AG04450 (cell line): ENCODE measurements at regions not wholly inside any gene's neighbourhood (a gene's known extent, or its start where the extent isn't known, plus 50 kb on each side); places are given as distances from the start of the nearest gene placed in this dataset.

Experiments used
- CTCF ChIA-PET: fragments of 300-600, 350-600 bp; formaldehyde crosslinking; extraction: SDS; loops from one replicate; lab custom pipeline; 2022; ENCODE audit warnings: antibody characterized with exemption, inconsistent platforms; lab: Charles Lee
- POLR2A ChIA-PET: fragments of 350-600 bp; formaldehyde crosslinking; extraction: SDS; loops from one replicate; lab custom pipeline; 2021; ENCODE audit warnings: antibody characterized with exemption, inconsistent platforms; lab: Yijun Ruan, JAX
- DNase-seq: peaks from one replicate; pipeline ENCODE4 v3.0.0-alpha.2; 2011; ENCODE audit warnings: low read depth, low spot score
- H3K27ac ChIP-seq: one replicate; pipeline ENCODE4 v1.5.1; 2012; ENCODE audit warnings: low read depth, low read length, control low read depth
- H3K27me3 ChIP-seq: one replicate; pipeline ENCODE4 v1.6.0; 2012; ENCODE audit warnings: low read length; ENCODE audit not compliant: control insufficient read depth, insufficient read depth
- H3K4me3 ChIP-seq: 2 replicates; pipeline ENCODE4 v1.5.1; 2011; ENCODE audit warnings: mild to moderate bottlenecking, low read depth, low read length, control low read depth
- H3K9me3 ChIP-seq: 2 replicates; pipeline ENCODE4 v1.5.1; 2012; ENCODE audit warnings: low read length; ENCODE audit not compliant: control insufficient read depth, insufficient read depth
- TF ChIP-seq, protein P1 (sequence below): IDR thresholded peaks from 2 replicates; pipeline ENCODE4 v1.5.1; 2011; ENCODE audit warnings: low read depth, low read length, control low read depth, inconsistent platforms

DNA sequence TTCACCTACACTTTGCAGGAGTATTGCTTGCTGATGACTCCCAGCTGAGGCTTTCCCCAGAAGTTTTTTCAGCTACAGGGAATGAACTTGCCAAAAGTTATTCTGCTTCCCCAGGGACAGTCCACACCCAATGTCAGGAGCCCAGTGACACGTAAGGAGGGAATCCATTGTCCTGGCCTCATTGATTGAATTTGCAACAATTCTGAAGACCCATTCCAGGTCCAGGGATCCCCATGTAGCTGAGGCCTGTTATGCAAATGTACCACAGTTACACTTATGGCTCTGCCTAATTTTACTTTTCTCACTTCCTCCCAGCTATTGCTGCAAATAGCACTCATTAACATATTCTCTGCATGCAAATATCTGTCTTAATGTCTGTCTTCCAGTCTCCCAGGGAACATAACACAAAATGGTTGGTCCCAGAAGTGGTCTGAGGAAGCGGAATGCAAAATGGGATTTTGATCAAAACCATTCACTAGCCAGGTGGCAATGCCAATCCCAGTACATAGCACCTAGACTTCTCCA is 113.7 kb upstream of the ACTRT1 start:
- DNase-seq, result no peak
- TF ChIP-seq, protein P1, sequence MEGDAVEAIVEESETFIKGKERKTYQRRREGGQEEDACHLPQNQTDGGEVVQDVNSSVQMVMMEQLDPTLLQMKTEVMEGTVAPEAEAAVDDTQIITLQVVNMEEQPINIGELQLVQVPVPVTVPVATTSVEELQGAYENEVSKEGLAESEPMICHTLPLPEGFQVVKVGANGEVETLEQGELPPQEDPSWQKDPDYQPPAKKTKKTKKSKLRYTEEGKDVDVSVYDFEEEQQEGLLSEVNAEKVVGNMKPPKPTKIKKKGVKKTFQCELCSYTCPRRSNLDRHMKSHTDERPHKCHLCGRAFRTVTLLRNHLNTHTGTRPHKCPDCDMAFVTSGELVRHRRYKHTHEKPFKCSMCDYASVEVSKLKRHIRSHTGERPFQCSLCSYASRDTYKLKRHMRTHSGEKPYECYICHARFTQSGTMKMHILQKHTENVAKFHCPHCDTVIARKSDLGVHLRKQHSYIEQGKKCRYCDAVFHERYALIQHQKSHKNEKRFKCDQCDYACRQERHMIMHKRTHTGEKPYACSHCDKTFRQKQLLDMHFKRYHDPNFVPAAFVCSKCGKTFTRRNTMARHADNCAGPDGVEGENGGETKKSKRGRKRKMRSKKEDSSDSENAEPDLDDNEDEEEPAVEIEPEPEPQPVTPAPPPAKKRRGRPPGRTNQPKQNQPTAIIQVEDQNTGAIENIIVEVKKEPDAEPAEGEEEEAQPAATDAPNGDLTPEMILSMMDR, result no peak
- CTCF ChIA-PET, result no interaction called here
- no peak overlapping the region for H3K4me3 ChIP-seq
- no peaks in the 10 kb centered on the region for H3K27me3 ChIP-seq
- H3K9me3 ChIP-seq, result peaks cover 4% of the 10 kb centered on the region; the same call in 1 of the 2 replicates
- no peak overlapping the region for H3K27ac ChIP-seq
- POLR2A ChIA-PET, result no interaction called here

DNA sequence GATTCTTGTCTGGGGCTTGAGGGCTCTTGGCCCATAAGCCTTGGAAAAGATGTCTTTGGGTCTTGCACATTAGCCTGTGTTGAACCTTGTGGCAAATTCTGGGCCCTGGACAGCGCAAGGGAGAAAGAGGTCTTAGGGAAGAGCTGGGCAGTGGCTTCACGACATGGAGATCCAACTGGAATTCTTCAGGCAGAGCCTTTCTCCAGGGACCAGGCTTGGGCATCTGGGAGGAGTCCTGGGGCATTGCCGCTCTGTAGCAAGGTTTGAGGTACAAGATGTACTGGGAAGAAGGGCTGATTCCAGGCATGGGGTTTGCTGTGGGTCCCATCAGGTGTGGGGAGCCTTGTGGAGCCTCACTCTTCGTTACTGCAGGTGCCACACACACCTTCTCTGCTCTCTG is 104.0 kb upstream of the ACTRT1 start:
- Histone ChIP-seq H3K27ac (no peak overlapping the region), H3K9me3 (peaks cover 5% of the 10 kb centered on the region), H3K4me3 (no peak overlapping the region), H3K27me3 (no peaks in the 10 kb centered on the region)
- TF ChIP-seq, protein P1, result no peak
- no peak for DNase-seq
- ChIA-PET CTCF (no interaction called here), POLR2A (no interaction called here)

DNA sequence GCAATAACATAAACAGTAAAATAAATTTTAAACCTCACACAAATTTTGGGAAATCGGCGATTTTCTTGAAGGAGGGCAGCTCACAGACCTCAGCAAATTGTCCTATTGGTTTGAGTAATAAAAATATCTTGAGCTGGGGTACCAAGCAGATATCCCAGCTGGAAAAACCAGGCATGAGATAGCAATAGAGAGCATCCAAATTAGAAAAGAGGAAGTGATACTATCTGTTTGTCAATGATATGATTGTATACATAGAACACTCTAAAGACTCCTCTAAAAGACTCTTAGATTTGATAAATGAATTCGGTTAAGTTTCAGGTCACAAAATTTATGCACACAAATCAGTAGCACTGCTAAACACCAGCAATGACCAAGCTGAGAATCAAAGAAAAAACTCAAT is 90.5 kb upstream of the ACTRT1 start:
- TF ChIP-seq, protein P1, result no peak
- Histone ChIP-seq H3K9me3 (no peaks in the 10 kb centered on the region), H3K4me3 (no peak overlapping the region), H3K27me3 (no peaks in the 10 kb centered on the region), H3K27ac (no peak overlapping the region)
- no peak for DNase-seq
- ChIA-PET CTCF (no interaction called here), POLR2A (no interaction called here)

- Histone ChIP-seq H3K27me3 (no peaks in the 10 kb centered on the region), H3K4me3 (no peak overlapping the region), H3K27ac (no peak overlapping the region), H3K9me3 (peaks cover 6% of the 10 kb centered on the region; the same call in 1 of the 2 replicates)
- TF ChIP-seq, protein P1, result no peak
- CTCF ChIA-PET, result no interaction called here
- no peak for DNase-seq
- POLR2A ChIA-PET, result no interaction called here
Measured at GRCh38 chrX:128106630-128107029, 54.4 kb upstream of the ACTRT1 start.

DNA sequence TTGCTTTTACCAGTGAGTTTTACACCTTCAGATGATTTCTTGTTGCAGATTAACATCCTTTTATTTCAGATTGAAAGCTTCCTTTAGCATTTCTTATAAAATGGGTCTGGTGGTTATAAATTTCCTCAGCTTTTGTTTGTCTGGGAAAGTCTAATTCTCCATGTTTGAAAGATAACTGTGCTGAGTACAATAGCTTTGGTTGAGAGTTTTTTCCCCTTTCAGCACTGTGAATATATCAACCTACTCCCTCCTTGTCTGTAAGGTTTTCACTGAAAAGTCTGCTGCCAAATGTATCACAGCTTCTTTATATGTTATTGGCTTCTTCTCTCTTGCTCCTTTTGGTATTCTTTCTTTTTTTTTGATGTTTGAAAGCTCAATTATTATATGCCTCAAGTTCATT is 53.5 kb upstream of the ACTRT1 start:
- no peak overlapping the region for H3K27ac ChIP-seq
- POLR2A ChIA-PET, result no interaction called here

More for the DNA sequence above, 53.5 kb upstream of the ACTRT1 start:
- peaks cover 3% of the 10 kb centered on the region; the same call in 1 of the 2 replicates for H3K9me3 ChIP-seq
- CTCF ChIA-PET, result no interaction called here
- DNase-seq, result no peak
- no peak overlapping the region for H3K4me3 ChIP-seq
- no peaks in the 10 kb centered on the region for H3K27me3 ChIP-seq
- TF ChIP-seq, protein P1, result no peak
